Stimulated activated CD8-positive, alpha-beta memory T cell treated with anti-CD3 and anti-CD28 coated beads, Interleukin-7, amount 100 ng/mL, for 24 hours (primary cell): ENCODE measurements at regions not wholly inside any gene's neighbourhood (a gene's known extent, or its start where the extent isn't known, plus 50 kb on each side); places are given as distances from the start of the nearest gene placed in this dataset.
"Not testable (repeated sequence)": the region's sequence is repeated elsewhere in the genome, so short reads cannot be mapped to it uniquely, and the experiment has no call there.

Experiments
- DNase-seq: peaks from one replicate; pipeline ENCODE4 v3.0.0-alpha.2; 2020; ENCODE audit warnings: low read depth

GRCh38 chr9:85792057-85792456 is 50.3 kb upstream of the AGTPBP1 start:
- DNase-seq = not testable (repeated sequence)

- DNase-seq = not testable (repeated sequence)
Measured at GRCh38 chr9:85802978-85803695, 61.4 kb upstream of the AGTPBP1 start.

- DNase-seq = not testable (repeated sequence)
Measured at GRCh38 chr9:85804847-85805133, 63.0 kb upstream of the AGTPBP1 start.

- DNase-seq = peak; percentile 50
Measured at GRCh38 chr9:85805134-85806005, 63.6 kb upstream of the AGTPBP1 start.

- not testable (repeated sequence) for DNase-seq
Measured at GRCh38 chr9:85808329-85808728, 66.6 kb upstream of the AGTPBP1 start.

- DNase-seq = not testable (repeated sequence)
Measured at GRCh38 chr9:85813388-85813787, 71.6 kb upstream of the AGTPBP1 start.

- DNase-seq = not testable (repeated sequence)
Measured at GRCh38 chr9:85814800-85815199, 73.0 kb upstream of the AGTPBP1 start.

GRCh38 chr9:85818971-85819370 is 77.2 kb upstream of the AGTPBP1 start:
- DNase-seq = not testable (repeated sequence)

- not testable (repeated sequence) for DNase-seq
Measured at GRCh38 chr9:85820598-85820997, 78.8 kb upstream of the AGTPBP1 start.

GRCh38 chr9:85824949-85825348 is 83.2 kb upstream of the AGTPBP1 start:
- not testable (repeated sequence) for DNase-seq

GRCh38 chr9:85834591-85834990 is 92.8 kb upstream of the AGTPBP1 start:
- not testable (repeated sequence) for DNase-seq

- not testable (repeated sequence) for DNase-seq
Measured at GRCh38 chr9:85843949-85844348, 97.0 kb upstream of the NAA35 start.

GRCh38 chr9:85847782-85848181 is 93.2 kb upstream of the NAA35 start:
- DNase-seq = not testable (repeated sequence)

GRCh38 chr9:85858056-85858750 is 82.7 kb upstream of the NAA35 start:
- DNase-seq = no peak

GRCh38 chr9:85859765-85860164 is 81.2 kb upstream of the NAA35 start:
- DNase-seq = no peak

- not testable (repeated sequence) for DNase-seq
Measured at GRCh38 chr9:85861882-85862281, 79.1 kb upstream of the NAA35 start.

- no peak for DNase-seq
Measured at GRCh38 chr9:85863875-85864274, 77.1 kb upstream of the NAA35 start.

- no peak for DNase-seq
Measured at GRCh38 chr9:85871008-85871407, 69.9 kb upstream of the NAA35 start.

GRCh38 chr9:85871683-85872082 is 69.3 kb upstream of the NAA35 start:
- not testable (repeated sequence) for DNase-seq

GRCh38 chr9:85872463-85872862 is 68.5 kb upstream of the NAA35 start:
- no peak for DNase-seq

- DNase-seq = no peak
Measured at GRCh38 chr9:85876628-85877027, 64.3 kb upstream of the NAA35 start.

- DNase-seq = not testable (repeated sequence)
Measured at GRCh38 chr9:85878872-85879597, 61.9 kb upstream of the NAA35 start.
